ENCODE measurements at regions not wholly inside any gene's neighbourhood (a gene's known extent, or its start where the extent isn't known, plus 50 kb on each side); places are given as distances from the start of the nearest gene placed in this dataset.

DNA sequence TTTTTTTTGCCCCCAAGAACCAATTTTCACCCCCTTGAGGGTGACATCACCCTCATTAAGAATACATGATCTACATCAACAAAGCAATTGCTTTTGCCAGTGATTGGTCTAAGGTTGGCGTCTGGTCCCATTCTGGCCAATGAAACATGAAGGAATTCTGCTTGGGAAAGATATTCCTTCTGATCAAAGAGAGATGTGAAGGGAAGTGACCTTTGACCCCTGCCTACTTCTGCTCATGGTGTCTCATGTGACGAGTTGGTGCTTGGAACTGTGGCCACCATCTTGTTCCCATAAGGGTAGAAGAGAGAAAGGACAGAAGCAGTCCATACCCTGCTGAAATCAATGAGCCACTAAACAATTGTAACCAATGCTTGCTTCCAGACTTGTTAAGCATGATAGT is 85.1 kb downstream of the LBH start:
- Histone ChIP-seq H3K9ac (ENCODE audit: low read length) (no peak overlapping the region), H3K4me3 (ENCODE audit: insufficient read depth, low read length, poor library complexity, severe bottlenecking) (no peak overlapping the region), H2AFZ (ENCODE audit: low read depth, low read length, severe bottlenecking) (no peak overlapping the region), H3K27me3 (ENCODE audit: low read length) (no peaks in the 10 kb centered on the region), H3K36me3 (ENCODE audit: low read length) (no peaks in the 10 kb centered on the region), H3F3A (ENCODE audit: insufficient read depth) (no peaks in the 10 kb centered on the region), H3K4me2 (ENCODE audit: low read depth, low read length, poor library complexity, severe bottlenecking) (no peak overlapping the region), H3K27ac (ENCODE audit: low read depth, low read length) (no peak overlapping the region), H3K9me3 (ENCODE audit: insufficient read depth, low read length) (no peaks in the 10 kb centered on the region), H4K20me1 (ENCODE audit: low read depth, low read length) (no peaks in the 10 kb centered on the region), H3K9me2 (replicated peaks; ENCODE audit: insufficient read depth, low read length) (no peaks in the 10 kb centered on the region), H3K79me2 (ENCODE audit: insufficient read depth, low read length) (no peaks in the 10 kb centered on the region)
- TF ChIP-seq, protein P1, sequence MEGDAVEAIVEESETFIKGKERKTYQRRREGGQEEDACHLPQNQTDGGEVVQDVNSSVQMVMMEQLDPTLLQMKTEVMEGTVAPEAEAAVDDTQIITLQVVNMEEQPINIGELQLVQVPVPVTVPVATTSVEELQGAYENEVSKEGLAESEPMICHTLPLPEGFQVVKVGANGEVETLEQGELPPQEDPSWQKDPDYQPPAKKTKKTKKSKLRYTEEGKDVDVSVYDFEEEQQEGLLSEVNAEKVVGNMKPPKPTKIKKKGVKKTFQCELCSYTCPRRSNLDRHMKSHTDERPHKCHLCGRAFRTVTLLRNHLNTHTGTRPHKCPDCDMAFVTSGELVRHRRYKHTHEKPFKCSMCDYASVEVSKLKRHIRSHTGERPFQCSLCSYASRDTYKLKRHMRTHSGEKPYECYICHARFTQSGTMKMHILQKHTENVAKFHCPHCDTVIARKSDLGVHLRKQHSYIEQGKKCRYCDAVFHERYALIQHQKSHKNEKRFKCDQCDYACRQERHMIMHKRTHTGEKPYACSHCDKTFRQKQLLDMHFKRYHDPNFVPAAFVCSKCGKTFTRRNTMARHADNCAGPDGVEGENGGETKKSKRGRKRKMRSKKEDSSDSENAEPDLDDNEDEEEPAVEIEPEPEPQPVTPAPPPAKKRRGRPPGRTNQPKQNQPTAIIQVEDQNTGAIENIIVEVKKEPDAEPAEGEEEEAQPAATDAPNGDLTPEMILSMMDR (IDR thresholded peaks at IDR 0.05; ENCODE audit: insufficient read depth, low read length, poor library complexity, severe bottlenecking): no peak
- TF ChIP-seq EZH2phosphoT487 (conservative IDR thresholded peaks at IDR 0.05; ENCODE audit: low read length): no peak

DNA sequence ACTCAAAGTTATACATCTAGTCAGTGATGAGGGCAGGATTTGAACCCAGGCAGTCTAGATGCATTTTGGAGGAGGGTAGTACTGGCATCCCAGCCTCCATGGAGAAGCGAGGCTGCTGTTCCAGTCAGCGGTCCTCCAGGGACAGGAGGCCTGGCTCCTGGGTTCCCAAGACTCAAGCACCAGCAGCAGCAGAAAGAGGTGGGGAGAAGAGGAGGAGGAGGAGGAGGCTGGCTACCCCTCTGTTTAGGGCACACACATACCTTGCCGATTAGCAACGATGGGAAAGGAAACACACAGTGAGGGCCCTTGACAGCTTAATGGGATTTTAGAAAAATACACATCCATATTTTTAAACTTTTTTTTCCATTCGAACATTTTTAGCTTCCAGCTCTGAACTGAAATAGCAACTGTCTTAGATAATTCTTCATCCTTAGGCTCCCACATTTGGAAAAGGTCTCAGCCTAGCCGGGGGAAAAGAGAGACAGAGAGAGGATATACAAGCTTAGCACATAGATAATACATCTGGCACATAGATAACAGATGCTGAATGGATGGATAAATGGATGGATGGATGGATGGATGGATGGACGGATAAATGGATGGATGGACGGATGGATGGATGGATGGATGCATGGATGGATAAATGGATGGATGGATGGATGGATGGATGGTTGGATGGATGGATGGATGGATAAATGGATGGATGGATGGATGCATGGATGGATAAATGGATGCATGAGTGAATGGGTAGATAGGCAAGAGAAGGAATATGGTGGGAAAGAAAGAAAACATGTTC is 87.9 kb downstream of the LBH start:
- no peaks in the 10 kb centered on the region for H3K36me3 ChIP-seq (ENCODE audit: low read length)
- no peak overlapping the region for H3K4me3 ChIP-seq (ENCODE audit: insufficient read depth, low read length, poor library complexity, severe bottlenecking)
- no peak overlapping the region for H2AFZ ChIP-seq (ENCODE audit: low read depth, low read length, severe bottlenecking)
- no peak overlapping the region for H3K4me2 ChIP-seq (ENCODE audit: low read depth, low read length, poor library complexity, severe bottlenecking)
- no peaks in the 10 kb centered on the region for H3K79me2 ChIP-seq (ENCODE audit: insufficient read depth, low read length)
- H3K9me2 ChIP-seq (replicated peaks; ENCODE audit: insufficient read depth, low read length): no peaks in the 10 kb centered on the region
- TF ChIP-seq, protein P1 (IDR thresholded peaks at IDR 0.05; ENCODE audit: insufficient read depth, low read length, poor library complexity, severe bottlenecking): no peak
- no peak for TF ChIP-seq EZH2phosphoT487 (conservative IDR thresholded peaks at IDR 0.05; ENCODE audit: low read length)
- no peak overlapping the region for H3K9ac ChIP-seq (ENCODE audit: low read length)
- no peaks in the 10 kb centered on the region for H4K20me1 ChIP-seq (ENCODE audit: low read depth, low read length)
- H3F3A ChIP-seq (ENCODE audit: insufficient read depth): no peaks in the 10 kb centered on the region
- H3K27ac ChIP-seq (ENCODE audit: low read depth, low read length): no peak overlapping the region
- no peaks in the 10 kb centered on the region for H3K9me3 ChIP-seq (ENCODE audit: insufficient read depth, low read length)
- H3K27me3 ChIP-seq (ENCODE audit: low read length): no peaks in the 10 kb centered on the region

DNA sequence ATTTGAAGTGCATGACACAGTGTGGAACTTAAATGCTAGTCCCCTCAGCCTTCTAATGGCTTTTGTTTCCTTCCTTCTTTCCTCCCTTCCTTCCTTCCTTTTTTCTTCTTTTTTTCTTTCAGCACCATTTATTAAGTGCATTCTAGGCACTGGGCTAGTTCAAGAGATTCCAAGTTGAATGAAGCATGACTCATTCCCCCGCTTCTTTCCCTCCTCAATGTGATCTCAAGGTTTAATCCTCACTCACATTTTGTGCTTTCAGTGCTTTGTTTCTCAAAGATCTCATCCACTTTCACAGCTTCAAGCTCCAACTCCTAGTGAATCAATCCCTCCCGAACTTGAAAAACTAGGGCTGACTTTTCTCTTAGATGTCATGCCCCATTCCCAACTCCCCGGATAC is 90.1 kb downstream of the LBH start:
- H2AFZ ChIP-seq (ENCODE audit: low read depth, low read length, severe bottlenecking): no peak overlapping the region
- no peak for TF ChIP-seq EZH2phosphoT487 (conservative IDR thresholded peaks at IDR 0.05; ENCODE audit: low read length)
- TF ChIP-seq, protein P1 (IDR thresholded peaks at IDR 0.05; ENCODE audit: insufficient read depth, low read length, poor library complexity, severe bottlenecking): no peak
- H3K79me2 ChIP-seq (ENCODE audit: insufficient read depth, low read length): no peaks in the 10 kb centered on the region

More for the DNA sequence above, 90.1 kb downstream of the LBH start:
- Histone ChIP-seq H3K9me3 (ENCODE audit: insufficient read depth, low read length) (no peaks in the 10 kb centered on the region), H3F3A (ENCODE audit: insufficient read depth) (no peaks in the 10 kb centered on the region), H3K27me3 (ENCODE audit: low read length) (no peaks in the 10 kb centered on the region), H3K4me2 (ENCODE audit: low read depth, low read length, poor library complexity, severe bottlenecking) (no peak overlapping the region), H3K27ac (ENCODE audit: low read depth, low read length) (no peak overlapping the region), H3K9me2 (replicated peaks; ENCODE audit: insufficient read depth, low read length) (no peaks in the 10 kb centered on the region), H3K36me3 (ENCODE audit: low read length) (no peaks in the 10 kb centered on the region), H3K9ac (ENCODE audit: low read length) (no peak overlapping the region), H4K20me1 (ENCODE audit: low read depth, low read length) (no peaks in the 10 kb centered on the region), H3K4me3 (ENCODE audit: insufficient read depth, low read length, poor library complexity, severe bottlenecking) (no peak overlapping the region)
